ENCODE measurements at regions not wholly inside any gene's neighbourhood (a gene's known extent, or its start where the extent isn't known, plus 50 kb on each side); places are given as distances from the start of the nearest gene placed in this dataset.
"Not testable (repeated sequence)": the region's sequence is repeated elsewhere in the genome, so short reads cannot be mapped to it uniquely, and the experiment has no call there.

DNA sequence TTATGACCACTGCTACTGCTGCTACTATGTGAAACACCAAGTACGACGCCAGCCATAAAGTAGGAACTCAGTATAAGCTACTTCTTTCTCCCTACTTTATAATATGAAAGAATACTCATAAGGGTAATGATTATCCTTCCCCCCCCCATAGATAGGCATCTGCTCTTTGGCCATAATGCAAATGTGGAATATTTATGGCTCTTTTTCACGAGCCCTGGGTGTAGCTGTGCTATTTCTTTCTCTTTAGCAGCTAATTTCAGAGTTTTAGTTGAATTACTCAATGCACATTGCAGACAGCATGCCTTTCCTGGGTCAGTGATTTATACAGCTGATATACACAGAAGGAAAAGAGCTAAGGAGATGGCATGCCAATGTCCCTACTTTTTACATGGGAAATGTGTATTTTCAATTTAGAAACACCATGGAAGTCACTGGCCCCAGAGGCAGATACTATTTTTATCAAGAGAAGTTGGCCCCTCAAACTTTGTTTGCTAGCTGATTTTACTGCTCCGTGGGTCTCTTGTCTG is 234.1 kb upstream of the KIAA1217 start:
- DNase-seq, result no peak

DNA sequence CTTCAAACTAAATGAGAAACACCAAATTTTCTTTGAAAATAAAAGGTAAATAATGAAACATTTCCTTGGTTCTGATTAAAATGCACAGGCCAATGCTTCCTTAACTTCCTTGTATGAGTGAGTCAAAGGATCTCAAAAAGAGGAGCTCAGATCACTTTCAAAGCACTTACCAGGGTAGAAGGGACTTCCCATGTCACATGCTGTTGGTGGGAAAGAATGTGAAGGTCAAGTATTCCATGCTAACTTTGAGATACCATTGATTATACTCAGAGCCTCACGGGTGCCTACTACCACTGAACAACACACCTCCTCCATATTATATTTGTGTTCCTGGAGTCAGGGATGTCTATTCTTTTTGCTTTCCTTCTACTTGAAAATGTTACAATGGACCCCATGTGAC is 233.5 kb upstream of the KIAA1217 start:
- no peak for DNase-seq

DNA sequence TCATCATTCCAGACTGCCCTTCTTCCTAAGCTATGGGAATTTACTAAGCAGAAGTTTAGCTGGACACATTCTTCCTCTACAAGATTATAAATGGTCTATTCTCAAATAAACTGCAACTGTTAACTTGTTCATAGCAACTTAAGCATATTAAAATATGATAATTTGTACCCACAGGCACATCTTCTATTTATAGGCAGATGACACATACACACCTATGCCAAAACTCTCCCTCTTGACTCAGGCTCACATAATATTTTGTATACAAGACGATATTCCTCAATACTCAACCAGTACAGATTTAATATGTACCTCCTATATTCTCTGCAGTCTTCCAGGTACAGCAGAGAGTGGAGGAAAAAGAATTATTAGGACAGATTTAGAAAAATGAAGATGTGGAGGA is 232.7 kb upstream of the KIAA1217 start:
- no peak for DNase-seq

DNA sequence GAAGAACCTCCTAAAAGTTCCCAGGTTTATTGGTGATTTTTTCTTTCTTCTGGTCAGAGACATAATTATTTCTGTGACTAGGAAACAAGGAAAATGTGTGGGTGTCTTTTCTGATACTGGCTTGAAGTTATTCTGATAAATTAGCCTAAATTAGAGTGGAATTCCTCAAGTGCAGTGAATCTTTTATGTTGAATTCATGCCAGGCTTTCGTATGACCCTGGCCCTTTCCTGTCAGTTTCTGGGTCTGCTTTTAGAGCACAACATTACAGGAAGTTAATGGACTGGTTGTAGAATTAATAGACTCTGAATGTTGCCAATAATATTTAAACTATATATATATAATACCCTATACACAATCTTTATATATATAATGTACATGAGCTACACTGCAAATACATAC is 230.6 kb upstream of the KIAA1217 start:
- no peak for DNase-seq

DNA sequence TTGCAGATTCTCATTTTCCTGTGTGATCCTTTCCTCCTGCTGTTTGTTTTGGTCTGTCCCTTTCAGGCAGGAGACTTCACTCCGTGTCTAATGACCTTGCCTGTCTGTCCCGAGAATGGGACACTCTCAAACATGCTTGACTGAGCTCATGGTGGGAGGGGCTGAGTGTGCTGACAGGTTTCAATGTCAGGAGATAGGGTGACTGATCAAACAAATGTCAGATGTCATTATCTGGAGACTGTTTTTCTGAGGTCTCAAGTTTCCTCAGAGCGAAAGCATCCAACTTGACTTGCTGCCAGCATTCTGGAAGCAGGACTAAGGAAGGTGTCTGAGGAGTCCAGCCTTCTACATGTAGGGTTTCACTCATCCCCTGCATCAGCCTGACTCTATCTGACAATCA is 228.8 kb upstream of the KIAA1217 start:
- DNase-seq, result peak; percentile 40

DNA sequence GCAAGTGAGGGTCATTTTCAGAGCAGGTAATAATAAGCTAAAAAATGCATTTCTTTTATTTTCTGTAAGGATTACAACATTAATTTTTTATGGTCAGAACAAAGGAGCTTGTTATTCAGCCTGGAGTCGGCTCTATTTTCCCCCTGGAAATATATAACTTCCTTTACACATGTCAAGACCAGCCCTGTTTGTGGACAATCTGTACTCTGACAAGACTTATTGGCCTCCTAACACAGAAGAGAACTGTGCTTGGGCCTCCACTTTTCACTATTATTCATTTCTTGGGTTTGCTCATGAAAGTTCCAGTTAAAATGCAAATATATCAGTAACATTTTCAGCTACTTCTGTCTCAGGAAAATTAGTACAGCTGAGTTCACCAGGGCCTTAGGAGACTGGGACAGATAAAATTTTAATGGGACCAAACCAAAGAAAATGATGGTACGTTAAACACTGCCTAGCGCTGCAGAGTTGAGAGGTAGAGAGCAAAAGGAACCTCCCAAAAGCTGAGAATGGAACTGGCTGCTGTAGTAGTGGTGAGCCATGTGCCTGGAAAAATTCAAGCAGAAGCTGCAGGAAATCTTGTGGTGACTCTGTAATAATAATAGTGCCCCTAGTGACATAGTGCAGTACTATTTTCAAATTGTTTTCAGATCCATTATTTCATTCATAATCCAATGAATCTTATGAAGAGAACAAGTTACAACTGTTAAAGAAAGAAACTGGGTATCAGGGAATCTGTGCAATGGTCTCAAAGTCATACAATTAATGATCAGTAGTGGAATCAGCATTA is 227.2 kb upstream of the KIAA1217 start:
- peak; percentile 35 for DNase-seq

DNA sequence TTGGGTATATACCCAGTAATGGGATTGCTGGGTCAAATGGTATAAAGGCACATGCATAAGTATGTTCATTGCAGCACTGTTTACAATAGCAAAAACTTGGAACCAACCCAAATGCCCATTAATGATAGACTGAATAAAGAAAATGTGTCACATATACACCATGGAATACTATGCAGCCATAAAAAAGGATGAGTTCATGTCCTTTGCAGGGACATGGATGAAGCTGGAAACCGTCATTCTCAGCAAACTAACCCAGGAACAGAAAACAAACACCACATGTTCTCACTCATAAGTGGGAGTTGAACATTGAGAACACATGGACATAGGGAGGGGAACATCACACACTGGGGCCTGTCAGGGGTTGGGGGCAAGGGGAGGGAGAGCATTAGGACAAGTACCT is 224.5 kb upstream of the KIAA1217 start:
- DNase-seq, result not testable (repeated sequence)

DNA sequence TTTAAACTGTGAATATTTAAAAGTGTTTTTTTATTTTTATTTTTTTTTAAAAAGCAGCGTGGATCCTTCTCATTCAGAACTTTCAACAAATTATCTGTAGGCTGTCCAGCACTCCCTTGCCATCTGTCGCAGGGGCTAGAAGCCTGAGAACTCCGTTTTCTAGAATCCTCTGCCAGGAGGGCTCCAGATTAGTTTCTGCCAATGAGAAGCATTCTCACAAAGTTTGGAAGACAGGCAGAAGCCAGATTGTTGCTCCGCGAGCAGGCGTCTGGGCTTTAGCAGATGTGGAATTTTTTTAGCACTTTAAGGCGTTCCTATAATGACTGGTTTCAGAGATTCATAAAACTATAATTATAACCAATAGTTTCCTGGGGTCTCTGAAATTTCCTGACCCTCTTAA is 220.9 kb upstream of the KIAA1217 start:
- no peak for DNase-seq

DNA sequence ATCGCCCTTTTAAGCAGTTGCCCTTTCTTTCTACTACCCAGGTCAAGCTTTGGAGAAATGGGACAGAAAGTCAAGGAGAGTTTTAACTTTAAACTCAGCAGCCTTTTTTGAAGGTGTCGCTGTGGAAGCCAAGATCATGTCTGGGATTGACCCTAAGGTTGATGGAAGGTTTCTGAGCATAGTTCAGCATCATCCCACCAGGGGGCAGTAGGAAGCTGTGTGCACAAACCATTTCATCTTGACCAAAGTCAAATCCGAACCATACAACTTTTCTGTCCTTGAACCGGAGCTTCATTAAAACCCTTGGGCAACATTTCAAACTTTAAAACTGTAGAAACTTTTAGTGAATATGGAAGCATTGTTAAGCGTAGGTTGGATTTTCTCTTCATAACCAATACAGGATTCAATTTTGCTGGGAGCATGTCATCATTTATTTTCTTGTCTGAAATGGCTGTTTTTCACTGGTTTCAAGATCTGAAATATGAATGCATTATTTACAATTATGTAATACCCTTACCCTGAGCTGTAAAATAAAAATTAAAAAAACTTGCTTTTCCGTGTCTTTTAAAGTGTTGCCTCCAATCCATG is 214.4 kb upstream of the KIAA1217 start:
- peak; percentile 77 for DNase-seq

DNA sequence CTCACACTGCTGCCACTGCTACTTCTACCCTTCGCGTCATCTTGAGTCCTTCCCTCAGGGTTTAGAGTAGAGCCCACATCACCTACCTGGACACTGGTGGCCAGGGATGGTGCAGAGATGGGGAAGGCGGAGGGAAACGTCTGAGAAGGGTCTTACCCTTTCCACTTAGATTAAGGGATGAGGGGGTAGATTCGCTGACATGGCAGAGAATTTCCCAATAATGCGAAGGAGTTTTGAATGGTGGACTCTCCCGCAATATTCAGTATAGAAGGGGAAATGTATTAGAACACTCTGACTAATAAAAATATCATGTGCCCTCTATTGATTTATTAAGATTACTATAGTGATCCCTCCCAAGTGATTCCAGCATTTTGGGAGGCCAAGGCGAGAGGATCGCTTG is 209.5 kb upstream of the KIAA1217 start:
- DNase-seq, result no peak

DNA sequence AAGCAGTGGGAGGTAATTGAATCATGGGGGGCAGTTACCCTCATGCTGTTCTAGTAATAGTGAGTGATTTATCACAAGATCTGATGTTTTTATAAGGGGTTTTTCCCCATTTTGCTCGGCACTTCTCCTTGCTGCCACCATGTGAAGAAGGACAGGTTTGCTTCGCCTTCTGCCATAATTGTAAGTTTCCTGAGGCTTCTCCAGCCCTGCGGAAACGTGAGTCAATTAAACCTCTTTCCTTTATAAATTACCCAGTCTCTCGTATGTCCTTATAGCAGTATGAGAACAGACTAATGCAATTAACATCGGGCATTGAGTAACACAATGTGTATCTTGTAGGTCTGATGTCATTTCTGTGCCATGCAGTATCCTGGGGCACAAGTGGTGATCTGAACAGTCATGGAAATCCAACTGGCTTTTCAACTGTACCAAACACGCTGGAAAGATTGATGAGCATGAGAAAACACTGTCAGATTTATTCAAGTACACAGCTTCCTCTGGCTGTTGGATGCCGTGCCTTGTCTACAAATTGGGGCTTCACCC is 208.6 kb upstream of the KIAA1217 start:
- no peak for DNase-seq

DNA sequence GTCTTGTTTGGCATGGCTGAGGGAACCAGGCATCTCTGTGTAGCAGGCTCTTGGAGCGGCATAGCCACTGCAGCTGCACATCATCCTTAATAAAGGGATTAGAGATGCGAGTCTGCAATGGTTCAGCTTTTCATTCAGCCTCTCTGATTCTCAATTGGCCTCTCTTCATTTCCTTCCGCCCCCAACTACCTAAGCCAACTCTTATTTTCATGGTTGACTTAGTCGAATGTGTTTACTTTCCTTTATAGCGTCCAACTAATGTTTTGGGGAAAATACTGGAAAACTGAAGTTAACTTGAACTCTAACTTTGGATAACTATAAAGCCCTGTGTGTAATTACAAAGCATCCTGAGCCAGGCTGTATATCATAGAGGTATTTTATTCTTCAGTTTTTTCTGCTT is 202.2 kb upstream of the KIAA1217 start:
- no peak for DNase-seq

DNA sequence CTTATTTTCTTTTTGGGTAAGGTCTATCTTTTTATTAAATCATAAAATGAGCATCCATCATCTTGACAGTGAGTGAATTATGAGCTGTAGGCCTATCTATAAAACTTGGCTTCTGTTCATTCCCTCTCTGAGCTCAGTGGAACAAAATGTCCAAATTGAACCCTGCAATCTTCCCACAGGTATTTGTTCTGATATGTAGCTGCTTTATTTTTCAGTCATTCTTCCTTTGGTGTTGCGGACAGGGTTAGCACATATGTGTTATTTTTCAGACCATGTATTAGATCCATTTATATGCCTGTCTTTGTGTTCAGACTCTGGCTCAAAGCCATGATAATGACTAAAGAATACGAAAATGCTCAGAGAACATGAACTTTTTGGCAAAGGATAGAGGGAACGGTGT is 201.6 kb upstream of the KIAA1217 start:
- no peak for DNase-seq

DNA sequence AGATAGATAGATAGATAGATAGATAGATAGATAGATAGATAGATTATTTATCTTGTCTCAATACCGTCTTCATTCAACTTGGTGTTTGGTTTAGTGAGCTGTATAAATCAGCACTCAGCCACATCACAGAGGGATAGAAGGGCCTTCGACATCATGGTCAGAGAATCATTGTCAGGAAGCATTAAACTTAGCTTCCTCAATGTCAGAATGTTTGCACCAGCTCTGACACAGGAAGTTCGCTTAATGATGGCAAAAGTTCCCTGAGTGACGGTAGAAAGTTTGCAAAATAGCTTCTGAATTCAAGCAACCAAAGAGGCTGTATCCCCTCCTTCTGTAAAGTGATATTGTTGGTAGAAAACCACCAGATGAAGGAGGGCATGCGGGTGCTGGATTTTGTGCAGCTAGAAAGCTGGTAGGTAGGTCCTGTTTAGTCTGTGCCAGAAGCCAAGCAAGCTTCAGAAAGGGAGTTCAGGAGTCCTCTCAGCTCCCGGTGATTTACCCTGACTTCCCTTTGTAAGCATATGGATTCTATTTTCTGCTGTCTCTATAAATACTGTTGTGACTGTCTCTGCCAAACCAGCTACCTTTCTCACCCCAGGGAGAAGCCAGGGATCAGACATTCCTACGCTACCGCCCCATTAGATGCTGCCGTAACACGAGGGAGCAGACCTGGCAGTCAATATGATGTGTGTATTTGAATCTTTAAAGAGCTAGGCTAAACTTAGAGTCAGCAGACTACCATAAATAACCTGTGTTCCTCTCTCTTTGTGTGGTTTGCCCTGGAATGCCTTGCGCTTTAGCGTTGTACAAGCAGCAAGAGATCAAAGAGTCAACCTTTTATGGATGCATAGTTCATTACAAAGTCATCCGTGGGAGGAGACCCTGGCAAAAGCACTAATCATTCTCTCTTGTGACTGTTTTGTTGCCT is 200.5 kb upstream of the KIAA1217 start:
- peak; percentile 47 for DNase-seq

DNA sequence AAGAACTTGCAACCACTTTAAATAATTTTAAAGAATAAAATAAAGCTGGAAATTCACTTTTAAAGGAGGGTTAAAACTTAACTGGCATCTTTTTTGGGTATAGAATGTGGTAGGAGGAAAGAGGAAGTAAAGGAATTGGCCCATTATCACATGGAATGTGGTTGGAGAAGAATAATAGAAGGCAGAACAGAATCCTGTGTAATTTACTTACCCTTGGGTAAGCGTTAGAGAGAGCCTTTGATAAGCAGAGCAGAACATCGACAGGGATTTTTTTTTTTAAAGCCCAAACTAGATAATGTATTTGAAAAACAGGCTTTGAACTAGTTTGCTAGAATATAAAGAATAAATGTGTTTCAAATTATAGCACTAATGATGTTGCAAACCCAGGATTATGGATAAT is 199.8 kb upstream of the KIAA1217 start:
- DNase-seq, result no peak

DNA sequence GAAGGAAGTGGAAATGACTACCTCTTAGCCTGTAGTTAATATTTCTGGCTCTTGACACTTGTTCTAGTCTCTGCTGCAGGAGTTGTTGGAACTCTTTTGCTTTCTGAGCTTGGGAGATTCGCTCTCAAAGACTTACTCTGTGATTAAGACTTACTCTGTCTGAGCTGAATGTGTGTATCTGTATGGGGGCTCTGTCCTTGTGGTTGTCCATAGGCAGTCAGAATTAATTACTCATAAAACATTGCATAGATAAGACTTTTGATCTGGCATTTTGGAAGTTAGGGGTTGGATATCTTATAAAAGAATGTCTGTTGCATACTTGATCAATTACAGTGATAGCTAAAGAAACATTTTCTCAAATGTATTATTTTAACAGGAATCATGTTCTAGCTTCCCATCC is 199.2 kb upstream of the KIAA1217 start:
- DNase-seq, result no peak

DNA sequence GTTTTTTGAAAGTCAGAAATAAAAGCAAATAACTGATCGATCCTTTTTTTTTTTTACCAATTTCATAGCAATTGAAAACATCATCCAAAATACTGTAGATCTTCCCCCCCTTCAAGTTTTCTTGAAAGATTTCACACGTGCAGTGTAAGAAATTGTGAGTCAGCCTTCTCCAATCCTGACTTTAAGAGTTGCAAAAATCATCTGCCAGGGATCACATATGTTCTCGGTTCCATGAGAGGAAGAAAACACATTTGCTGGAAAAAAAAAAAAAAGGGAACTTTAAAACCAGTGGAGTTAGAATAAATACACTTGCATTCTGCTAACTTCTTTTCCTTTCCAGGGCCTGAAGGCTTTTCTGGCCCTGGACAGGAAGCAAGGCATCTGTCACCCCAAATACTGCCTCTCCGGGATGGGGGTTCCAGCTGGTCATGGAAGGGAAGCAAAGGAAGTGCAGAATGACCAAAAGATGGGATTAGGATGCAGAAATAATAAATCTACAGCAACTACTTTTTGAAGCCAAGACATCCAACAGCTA is 198.4 kb upstream of the KIAA1217 start:
- no peak for DNase-seq

DNA sequence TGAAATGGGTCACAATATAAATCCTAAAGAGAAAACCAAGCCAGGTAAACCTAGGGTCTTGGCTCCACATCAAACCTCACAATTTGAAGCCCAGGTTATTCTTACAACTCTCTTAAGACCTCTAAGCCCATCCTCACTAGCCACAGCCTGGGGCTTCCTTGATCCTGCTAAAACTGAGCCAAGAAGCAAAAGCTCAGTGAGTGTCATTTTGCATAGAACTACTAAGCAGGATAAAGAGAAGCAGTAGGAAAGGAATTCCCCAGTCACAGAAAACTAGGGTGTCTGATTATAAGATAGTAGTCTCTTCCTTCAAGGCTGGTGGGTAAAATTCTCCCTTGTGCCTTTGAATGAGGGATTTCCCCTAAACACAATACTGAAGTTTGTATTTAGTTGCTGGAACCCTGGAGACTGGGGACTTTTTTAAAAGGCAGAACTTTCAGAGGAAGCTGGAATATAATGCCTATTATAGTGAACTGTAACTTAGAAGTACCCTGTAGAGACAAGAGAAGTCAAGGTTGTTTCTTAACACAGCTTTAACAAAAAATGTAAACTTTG is 196.6 kb upstream of the KIAA1217 start:
- no peak for DNase-seq

DNA sequence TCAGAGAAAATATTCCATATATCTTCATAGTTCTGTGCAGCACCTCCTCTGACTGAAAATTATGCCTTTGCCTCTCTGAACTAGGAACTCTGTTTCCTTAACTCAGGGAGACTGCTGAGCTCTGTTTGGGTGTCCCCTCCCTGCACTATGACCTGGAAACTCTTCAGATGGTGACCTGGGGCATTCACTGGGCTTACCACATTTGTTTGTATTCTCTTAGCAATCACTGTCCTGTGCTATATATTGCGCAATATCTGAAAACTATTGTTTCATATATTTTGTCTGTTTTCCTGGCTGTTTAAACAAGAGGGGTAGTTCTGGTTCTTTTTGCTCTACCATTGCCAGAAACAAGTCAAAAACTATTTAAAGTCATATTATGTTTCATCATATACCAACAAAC is 181.8 kb upstream of the KIAA1217 start:
- no peak for DNase-seq

DNA sequence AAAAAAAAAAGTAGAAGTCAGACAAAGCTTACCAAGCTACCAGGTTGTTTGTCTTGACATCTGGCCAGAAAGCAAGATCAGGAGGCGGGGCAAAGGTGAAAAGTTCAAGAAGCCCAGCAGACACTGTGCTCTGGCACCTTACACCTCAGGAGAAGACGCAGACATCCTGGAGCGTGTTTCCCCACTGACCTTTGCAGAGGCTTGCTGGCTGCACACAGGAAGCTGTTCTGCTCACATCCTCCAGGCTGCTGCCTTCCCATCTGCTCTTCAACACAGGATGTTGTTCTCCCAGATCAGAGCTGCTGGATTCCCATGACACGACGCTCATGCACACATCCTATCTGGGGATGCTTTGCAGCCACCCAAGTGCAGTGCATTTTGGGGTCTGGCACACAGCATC is 174.4 kb upstream of the KIAA1217 start:
- DNase-seq, result no peak

DNA sequence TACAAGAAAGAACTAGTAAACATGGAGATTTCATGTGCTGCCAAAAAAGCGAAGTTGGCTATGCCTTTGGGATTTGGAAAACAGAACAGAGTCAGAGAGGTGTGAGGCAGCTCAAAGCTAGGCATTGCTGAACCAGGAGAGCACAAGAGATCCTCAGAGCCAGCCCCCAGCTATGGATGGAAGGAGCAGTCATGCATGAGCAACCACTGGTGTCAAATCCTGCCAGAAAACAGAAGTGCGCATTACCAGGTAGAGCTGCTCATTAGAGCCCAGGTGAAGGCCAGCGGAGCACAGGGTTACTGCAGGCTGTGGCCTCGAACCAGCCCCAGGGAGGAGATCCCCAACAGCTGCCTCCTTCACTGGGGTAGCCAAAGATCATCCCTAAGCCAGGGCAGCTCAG is 173.2 kb upstream of the KIAA1217 start:
- DNase-seq, result no peak

DNA sequence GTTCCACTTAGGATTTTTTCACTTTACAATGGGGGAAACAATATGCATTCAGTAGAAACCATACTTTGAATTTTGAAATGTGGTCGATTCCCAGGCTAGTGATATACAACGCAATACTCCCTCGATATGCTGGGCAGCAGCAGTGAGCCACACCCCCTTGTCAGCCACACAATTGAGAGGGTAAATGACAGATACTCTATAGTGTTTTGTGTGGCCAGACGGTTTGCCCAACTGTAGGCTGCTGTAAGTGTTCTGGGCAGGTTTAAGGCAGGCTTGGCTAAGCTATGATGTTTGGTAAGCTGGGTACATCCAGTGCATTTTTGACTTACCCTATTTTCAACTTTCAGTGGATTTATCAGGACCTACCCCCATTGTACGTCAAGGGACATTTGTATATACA is 169.6 kb upstream of the KIAA1217 start:
- no peak for DNase-seq

DNA sequence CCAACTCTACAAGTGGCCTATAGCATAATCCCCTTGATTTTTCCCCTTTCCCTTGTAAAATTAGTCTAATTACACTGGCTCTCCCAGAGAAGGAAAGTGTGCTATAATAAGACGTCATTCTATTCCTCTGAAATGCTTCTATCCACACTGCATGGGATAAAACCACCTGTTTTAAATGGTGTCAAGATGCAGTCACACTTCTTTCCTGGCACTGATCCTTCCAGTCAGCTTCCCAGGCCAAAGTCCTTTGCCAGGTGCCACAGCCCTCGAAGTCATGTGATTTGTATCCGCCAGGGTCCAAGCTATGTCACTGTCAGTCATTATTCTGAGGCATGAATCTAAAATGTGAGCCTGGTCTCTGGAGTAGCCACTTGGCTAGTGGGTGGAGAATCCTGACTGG is 169.0 kb upstream of the KIAA1217 start:
- DNase-seq, result no peak
